Neural progenitor cell (in vitro differentiated cells): ENCODE measurements at regions not wholly inside any gene's neighbourhood (a gene's known extent, or its start where the extent isn't known, plus 50 kb on each side); places are given as distances from the start of the nearest gene placed in this dataset.

Source experiments
- CTCF ChIP-seq: fragments of 200-600 bp; sonication (generic); IDR thresholded peaks from 2 replicates; pipeline ENCODE4 v1.5.1; 2017; ENCODE audit warnings: antibody characterized with exemption, mild to moderate bottlenecking
- EZH2 ChIP-seq: fragments of 200-600 bp; sonication (generic); IDR thresholded peaks from 2 replicates; pipeline ENCODE4 v1.6.1; 2017; ENCODE audit warnings: antibody characterized with exemption, mild to moderate bottlenecking, moderate library complexity
- EZH2phosphoT487 ChIP-seq: fragments of 200-600 bp; sonication (generic); IDR thresholded peaks from 2 replicates; pipeline ENCODE4 v1.6.1; 2017; ENCODE audit warnings: antibody characterized with exemption

- no peak for TF ChIP-seq CTCF
- TF ChIP-seq EZH2, result no peak
- TF ChIP-seq EZH2phosphoT487, result no peak
Observed at GRCh38 chr14:101068313-101069227, 165.0 kb upstream of the RTL1 start.
